ENCODE measurements at regions not wholly inside any gene's neighbourhood (a gene's known extent, or its start where the extent isn't known, plus 50 kb on each side); places are given as distances from the start of the nearest gene placed in this dataset.

GRCh38 chr1:30186586-30186985 is 536.8 kb downstream of the MATN1 start:
- no peak overlapping the region for H3K9ac ChIP-seq (ENCODE audit: extremely low read depth, low read length, poor library complexity, severe bottlenecking)
- H3K9me3 ChIP-seq (ENCODE audit: control insufficient read depth, low read length) = no peaks in the 10 kb centered on the region
- WGBS, 2 experiments (ENCODE audit: insufficient coverage in 1 of 2, insufficient read length in 1 of 2) = 27 to 45% methylated on average over 3 to 4 of the region's 4 CpGs
- H3K27me3 ChIP-seq (ENCODE audit: control insufficient read depth, insufficient read depth, low read length, poor library complexity, severe bottlenecking) = no peaks in the 10 kb centered on the region
- H3K4me3 ChIP-seq (ENCODE audit: low read length) = no peak overlapping the region
- H3K27ac ChIP-seq (ENCODE audit: low read depth, low read length) = no peak overlapping the region
- H3K36me3 Mint-ChIP-seq (ENCODE audit: low read depth) = no peaks in the 10 kb centered on the region
- no peak overlapping the region for H3K27ac Mint-ChIP-seq
- DNase-seq = peak; percentile 20
- peaks cover 2% of the 10 kb centered on the region for H3K4me1 Mint-ChIP-seq
- no peaks in the 10 kb centered on the region for H3K36me3 ChIP-seq (ENCODE audit: control insufficient read depth, insufficient read depth, low read length)
- H3K9me3 Mint-ChIP-seq = no peaks in the 10 kb centered on the region
- no peak for TF ChIP-seq CTCF (conservative IDR thresholded peaks at IDR 0.05)
- no peak overlapping the region for H3K4me3 Mint-ChIP-seq
- no peaks in the 10 kb centered on the region for H3K4me1 ChIP-seq (ENCODE audit: control insufficient read depth, insufficient read depth, low read length)
- H3K27me3 Mint-ChIP-seq (ENCODE audit: insufficient read depth) = no peaks in the 10 kb centered on the region

- Histone ChIP-seq H3K27ac (ENCODE audit: low read depth, low read length) (no peak overlapping the region), H3K4me1 (ENCODE audit: control insufficient read depth, insufficient read depth, low read length) (no peaks in the 10 kb centered on the region), H3K27me3 (ENCODE audit: control insufficient read depth, insufficient read depth, low read length, poor library complexity, severe bottlenecking) (no peaks in the 10 kb centered on the region), H3K4me3 (ENCODE audit: low read length) (no peak overlapping the region), H3K9ac (ENCODE audit: extremely low read depth, low read length, poor library complexity, severe bottlenecking) (no peak overlapping the region), H3K9me3 (ENCODE audit: control insufficient read depth, low read length) (no peaks in the 10 kb centered on the region), H3K36me3 (ENCODE audit: control insufficient read depth, insufficient read depth, low read length) (no peaks in the 10 kb centered on the region)
- Mint-ChIP-seq H3K27ac (no peak overlapping the region), H3K9me3 (no peaks in the 10 kb centered on the region), H3K36me3 (ENCODE audit: low read depth) (no peaks in the 10 kb centered on the region), H3K27me3 (ENCODE audit: insufficient read depth) (no peaks in the 10 kb centered on the region), H3K4me3 (no peak overlapping the region), H3K4me1 (peaks cover 7% of the 10 kb centered on the region)
- 51 to 82% methylated on average over 6 of the region's 6 CpGs for WGBS, 2 experiments (ENCODE audit: insufficient coverage in 1 of 2, insufficient read length in 1 of 2)
- DNase-seq = peak; percentile 44
- no peak for TF ChIP-seq CTCF (conservative IDR thresholded peaks at IDR 0.05)
These were observed 537.6 kb downstream of the MATN1 start for GRCh38 chr1:30185809-30186208.

- Histone ChIP-seq H3K4me1 (ENCODE audit: control insufficient read depth, insufficient read depth, low read length) (no peaks in the 10 kb centered on the region), H3K36me3 (ENCODE audit: control insufficient read depth, insufficient read depth, low read length) (no peaks in the 10 kb centered on the region), H3K9ac (ENCODE audit: extremely low read depth, low read length, poor library complexity, severe bottlenecking) (no peak overlapping the region), H3K9me3 (ENCODE audit: control insufficient read depth, low read length) (no peaks in the 10 kb centered on the region), H3K27ac (ENCODE audit: low read depth, low read length) (no peak overlapping the region), H3K27me3 (ENCODE audit: control insufficient read depth, insufficient read depth, low read length, poor library complexity, severe bottlenecking) (no peaks in the 10 kb centered on the region), H3K4me3 (ENCODE audit: low read length) (no peak overlapping the region)
- WGBS, 2 experiments (ENCODE audit: insufficient coverage in 1 of 2, insufficient read length in 1 of 2) = 93 to 98% methylated on average over 2 to 4 of the region's 4 CpGs
- Mint-ChIP-seq H3K27ac (no peak overlapping the region), H3K9me3 (no peaks in the 10 kb centered on the region), H3K4me1 (peaks cover 9% of the 10 kb centered on the region), H3K4me3 (no peak overlapping the region), H3K36me3 (ENCODE audit: low read depth) (no peaks in the 10 kb centered on the region), H3K27me3 (ENCODE audit: insufficient read depth) (no peaks in the 10 kb centered on the region)
- DNase-seq = no peak
- TF ChIP-seq CTCF (conservative IDR thresholded peaks at IDR 0.05) = no peak
These were observed 538.1 kb downstream of the MATN1 start for GRCh38 chr1:30185313-30185712.

Measured in endodermal cell (in vitro differentiated cells).